CD14-positive monocyte (primary cell): ENCODE measurements at regions not wholly inside any gene's neighbourhood (a gene's known extent, or its start where the extent isn't known, plus 50 kb on each side); places are given as distances from the start of the nearest gene placed in this dataset.
A peak's percentile ranks its signal among the peaks of the same experiment; 100 is the strongest.
"Not testable (repeated sequence)": the region's sequence is repeated elsewhere in the genome, so short reads cannot be mapped to it uniquely, and the experiment has no call there.

ENCODE experiments used
- DNase-seq, 3 donors: peaks; one replicate each; pipeline ENCODE4 v3.0.0-alpha.2; 2011 to 2022
- H2AFZ ChIP-seq: 2 replicates; pipeline ENCODE4 v1.6.0; 2012; ENCODE audit warnings: mild to moderate bottlenecking, low read depth, low read length, inconsistent platforms; ENCODE audit not compliant: insufficient read depth, poor library complexity, severe bottlenecking
- H3K27ac ChIP-seq, 2 donors: 1 replicate in 1 of 2; 2 replicates in 1 of 2; pipeline ENCODE4 v1.5.1; 2012 to 2013; ENCODE audit warnings: low read length in 2 of 2, control low read depth in 1 of 2, inconsistent platforms in 1 of 2, low read depth in 1 of 2, mild to moderate bottlenecking in 1 of 2
- H3K27me3 ChIP-seq, 2 donors: one replicate each; pipeline versions ENCODE4 v1.6.0 to v1.6.1; 2011 to 2013; ENCODE audit warnings: low read length in 2 of 2; ENCODE audit not compliant: control insufficient read depth in 2 of 2, insufficient read depth in 2 of 2
- H3K36me3 ChIP-seq, 2 donors: replicated peaks in 1 of 2; 1 replicate in 1 of 2; 2 replicates in 1 of 2; pipeline versions ENCODE4 v1.5.1 to v1.6.1; 2012 to 2013; ENCODE audit warnings: low read length in 2 of 2, control low read depth in 1 of 2, inconsistent platforms in 1 of 2, mild to moderate bottlenecking in 1 of 2; ENCODE audit not compliant: insufficient read depth in 2 of 2, control insufficient read depth in 1 of 2
- H3K4me1 ChIP-seq, 2 donors: 1 replicate in 1 of 2; 2 replicates in 1 of 2; pipeline versions ENCODE4 v1.5.1 to v1.6.1; 2012 to 2013; ENCODE audit warnings: low read length in 2 of 2, control low read depth in 1 of 2, inconsistent platforms in 1 of 2, mild to moderate bottlenecking in 1 of 2, moderate library complexity in 1 of 2; ENCODE audit not compliant: insufficient read depth in 2 of 2, control insufficient read depth in 1 of 2
- H3K4me2 ChIP-seq: replicated peaks from 2 replicates; pipeline ENCODE3; 2012; ENCODE audit warnings: low read length, moderate library complexity, mild to moderate bottlenecking; ENCODE audit not compliant: poor library complexity, severe bottlenecking; ENCODE audit errors: extremely low read depth
- H3K4me3 ChIP-seq, 3 experiments: fragments of 200-600 bp in 1 of 3; sonication (generic) in 1 of 3; replicated peaks in 1 of 3; 1 replicate in 2 of 3; 2 replicates in 1 of 3; pipeline ENCODE4 v1.5.1; 2011 to 2013; ENCODE audit warnings: low read length in 3 of 3, mild to moderate bottlenecking in 3 of 3, control low read depth in 2 of 3, low read depth in 2 of 3, inconsistent platforms in 1 of 3, moderate library complexity in 1 of 3
- H3K79me2 ChIP-seq: 2 replicates; pipeline ENCODE4 v1.6.0; 2012; ENCODE audit warnings: mild to moderate bottlenecking, control low read depth, inconsistent platforms, low read length, moderate library complexity; ENCODE audit not compliant: insufficient read depth
- H3K9ac ChIP-seq: 2 replicates; pipeline ENCODE4 v1.6.0; 2017; ENCODE audit warnings: low read length, mild to moderate bottlenecking; ENCODE audit not compliant: insufficient read depth, poor library complexity, severe bottlenecking
- H3K9me3 ChIP-seq, 2 donors: replicated peaks in 1 of 2; 1 replicate in 1 of 2; 2 replicates in 1 of 2; pipeline versions ENCODE4 v1.5.1 to v1.6.1; 2012 to 2013; ENCODE audit warnings: low read length in 2 of 2, control low read depth in 1 of 2; ENCODE audit not compliant: control insufficient read depth in 1 of 2, insufficient read depth in 1 of 2
- H4K20me1 ChIP-seq: 2 replicates; pipeline ENCODE4 v1.6.0; 2012; ENCODE audit warnings: mild to moderate bottlenecking, low read length, control low read depth, moderate library complexity; ENCODE audit not compliant: insufficient read depth
- H3K27ac Mint-ChIP-seq, 7 donors: one replicate each; pipeline ENCODE4 v1.8.0; 2020; ENCODE audit warnings: mild to moderate bottlenecking in 7 of 7, mixed read lengths in 7 of 7, moderate library complexity in 6 of 7, inconsistent platforms in 2 of 7
- H3K27me3 Mint-ChIP-seq, 3 donors: one replicate each; pipeline ENCODE4 v1.8.0; 2021 to 2022; ENCODE audit warnings: low read depth in 3 of 3, mild to moderate bottlenecking in 3 of 3, mixed read lengths in 3 of 3, moderate library complexity in 3 of 3, inconsistent platforms in 1 of 3
- H3K36me3 Mint-ChIP-seq, 2 donors: one replicate each; pipeline ENCODE4 v1.8.0; 2020; ENCODE audit warnings: mixed read lengths in 2 of 2, inconsistent platforms in 1 of 2, mild to moderate bottlenecking in 1 of 2
- H3K4me1 Mint-ChIP-seq: one replicate; pipeline ENCODE4 v1.8.0; 2020; ENCODE audit warnings: mild to moderate bottlenecking, mixed read lengths
- H3K4me3 Mint-ChIP-seq, 2 donors: one replicate each; pipeline ENCODE4 v1.8.0; 2020; ENCODE audit warnings: mild to moderate bottlenecking in 2 of 2, mixed read lengths in 2 of 2, moderate library complexity in 1 of 2
- H3K9me3 Mint-ChIP-seq, 7 donors: one replicate each; pipeline ENCODE4 v1.8.0; 2020 to 2022; ENCODE audit warnings: mixed read lengths in 7 of 7, mild to moderate bottlenecking in 6 of 7, moderate library complexity in 6 of 7, inconsistent platforms in 2 of 7
- CTCF ChIP-seq: fragments of 200-600 bp; IDR thresholded peaks from one replicate; pipeline ENCODE4 v1.8.0; 2022; ENCODE audit warnings: antibody characterized with exemption, mild to moderate bottlenecking
- WGBS: methylation state at CpG from one replicate; pipeline ENCODE4 v1.1.5; 2013; ENCODE audit warnings: missing lambda C conversion rate; ENCODE audit not compliant: insufficient coverage; 5-methylcytosine and 5-hydroxymethylcytosine counted together
- intact Hi-C, 2 donors: fragments of 100-400 bp; cut with micrococcal nuclease; formaldehyde crosslinking; loops; one replicate each; pipeline versions ENCODE4 v1.15.0 to v1.15.1; 2023

DNA sequence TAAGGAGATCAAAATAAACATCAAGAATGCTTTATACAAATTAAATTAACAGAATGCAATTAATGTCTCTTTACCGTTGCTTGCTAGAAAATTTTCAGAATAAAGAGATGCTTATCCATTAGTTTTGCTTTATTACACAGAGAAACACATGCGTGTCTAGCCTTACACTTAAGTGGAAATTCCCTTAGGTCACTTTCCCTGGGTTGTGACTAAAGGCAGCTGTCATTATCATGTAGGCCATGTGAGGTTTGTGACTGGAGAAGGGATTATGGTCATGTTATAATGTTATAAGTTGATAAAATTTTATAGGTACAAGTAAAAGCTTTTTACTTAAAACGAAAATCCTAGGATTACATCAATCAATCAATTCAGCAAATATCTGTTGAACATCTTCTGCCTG is 121.0 kb downstream of the KCNRG start:
- Mint-ChIP-seq H3K27me3 (peaks cover 36 to 39% (median 36%) of the 10 kb centered on the region in 3 donors), H3K4me3 (no peak overlapping the region), H3K9me3 (peaks cover 0 to 18% (median 8%) of the 10 kb centered on the region in 7 donors), H3K4me1 (peaks cover 40% of the 10 kb centered on the region), H3K27ac (no peak overlapping the region), H3K36me3 (peaks cover 13 to 17% of the 10 kb centered on the region in 2 donors)
- H3K9ac ChIP-seq, result no peak overlapping the region
- H3K36me3 ChIP-seq, result no peaks in the 10 kb centered on the region
- peaks cover 0 to 14% of the 10 kb centered on the region in 2 donors for H3K9me3 ChIP-seq
- no peak overlapping the region for H3K27ac ChIP-seq
- no CpG with 5 or more reads among the region's 3 CpGs for WGBS
- peaks cover 20 to 35% of the 10 kb centered on the region in 2 donors for H3K27me3 ChIP-seq
- no peak overlapping the region for H2AFZ ChIP-seq
- H3K4me1 ChIP-seq, result peaks cover 41 to 43% of the 10 kb centered on the region in 2 donors
- no peaks in the 10 kb centered on the region for H3K79me2 ChIP-seq
- H4K20me1 ChIP-seq, result no peaks in the 10 kb centered on the region
- intact Hi-C loops, result no loop called here
- peak in 1 of 3 donors; percentile 53 for DNase-seq
- H3K4me3 ChIP-seq, result no peak overlapping the region
- no peak overlapping the region for H3K4me2 ChIP-seq
- no peak for TF ChIP-seq CTCF

DNA sequence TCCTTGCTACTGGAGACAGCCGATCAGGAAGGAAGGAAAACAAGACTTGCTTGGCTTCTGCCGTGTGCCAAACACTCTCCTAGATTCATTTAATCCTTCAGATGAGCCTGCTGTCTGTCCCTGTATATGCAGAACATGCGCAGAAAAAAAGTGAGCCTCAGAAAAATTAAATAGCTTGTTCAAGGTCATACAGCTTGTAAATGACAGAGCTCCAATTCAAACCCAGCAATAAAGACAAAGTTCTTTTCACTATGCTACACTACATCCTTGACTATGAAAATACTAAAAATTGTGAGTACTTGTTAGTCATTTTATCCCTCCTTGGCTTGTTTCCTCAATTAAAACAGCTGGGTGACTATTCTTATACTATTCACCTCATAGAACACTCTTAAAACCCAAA is 121.4 kb downstream of the KCNRG start:
- peaks cover 13 to 17% of the 10 kb centered on the region in 2 donors for H3K36me3 Mint-ChIP-seq
- Histone ChIP-seq H3K4me3 (no peak overlapping the region), H3K4me1 (peaks cover 41% of the 10 kb centered on the region in 2 donors), H3K4me2 (no peak overlapping the region), H3K27ac (no peak overlapping the region), H3K9ac (no peak overlapping the region), H4K20me1 (no peaks in the 10 kb centered on the region), H2AFZ (no peak overlapping the region), H3K27me3 (peaks cover 18 to 31% of the 10 kb centered on the region in 2 donors), H3K36me3 (no peaks in the 10 kb centered on the region), H3K79me2 (no peaks in the 10 kb centered on the region), H3K9me3 (peaks cover 0 to 14% of the 10 kb centered on the region in 2 donors)
- H3K27me3 Mint-ChIP-seq, result peaks cover 32 to 34% (median 32%) of the 10 kb centered on the region in 3 donors
- intact Hi-C loops, result no loop called here
- no peak for DNase-seq
- no peak overlapping the region for H3K27ac Mint-ChIP-seq
- 93% methylated on average over 2 of the region's 3 CpGs for WGBS
- H3K4me3 Mint-ChIP-seq, result no peak overlapping the region
- H3K4me1 Mint-ChIP-seq, result peaks cover 40% of the 10 kb centered on the region
- peaks cover 0 to 18% (median 8%) of the 10 kb centered on the region in 7 donors for H3K9me3 Mint-ChIP-seq
- no peak for TF ChIP-seq CTCF

DNA sequence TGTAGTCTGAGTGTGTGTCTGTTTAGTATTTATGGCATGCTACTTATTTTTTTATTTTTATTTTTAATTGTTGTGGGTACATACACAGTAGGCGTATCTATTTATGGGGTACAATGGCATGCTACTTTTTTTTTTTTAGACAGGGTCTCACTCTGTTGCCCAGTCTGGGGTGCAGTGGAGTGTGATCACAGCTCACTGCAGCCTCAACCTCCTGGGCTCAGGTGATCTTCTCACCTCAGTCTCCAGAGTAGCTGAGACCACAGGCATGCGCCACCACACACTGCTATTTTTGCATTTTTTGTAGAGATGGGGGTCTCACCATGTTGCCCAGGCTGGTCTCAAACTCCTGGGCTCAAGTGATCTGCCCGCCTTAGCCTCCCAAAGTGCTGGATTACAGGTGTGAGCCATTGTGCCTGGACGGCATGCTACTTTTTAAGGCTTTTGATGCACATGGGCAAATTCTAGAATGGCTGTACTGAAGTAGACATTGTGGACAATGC is 124.2 kb downstream of the KCNRG start:
- WGBS, result 83% methylated on average over 1 of the region's 4 CpGs

More for the DNA sequence above, 124.2 kb downstream of the KCNRG start:
- H3K4me2 ChIP-seq, DNase-seq, intact Hi-C loops, H3K27me3 ChIP-seq, H3K4me3 ChIP-seq, H3K4me3 Mint-ChIP-seq, H3K27me3 Mint-ChIP-seq, H3K9me3 ChIP-seq, H2AFZ ChIP-seq, H3K36me3 ChIP-seq, H4K20me1 ChIP-seq, H3K36me3 Mint-ChIP-seq, H3K9me3 Mint-ChIP-seq, H3K9ac ChIP-seq, H3K79me2 ChIP-seq: not testable (repeated sequence)
- H3K27ac Mint-ChIP-seq, result peak overlapping the region in 1 of 7 donors; percentile 99
- peaks cover 43 to 50% of the 10 kb centered on the region in 2 donors for H3K4me1 ChIP-seq
- peaks cover 50% of the 10 kb centered on the region for H3K4me1 Mint-ChIP-seq
- H3K27ac ChIP-seq, result peak overlapping the region in 1 of 2 donors; percentile 93
